PC-3 (cell line): ENCODE measurements at regions not wholly inside any gene's neighbourhood (a gene's known extent, or its start where the extent isn't known, plus 50 kb on each side); places are given as distances from the start of the nearest gene placed in this dataset.

Source experiments
- EZH2 ChIP-seq: fragments of 300-600 bp; sonication (generic); IDR thresholded peaks from one replicate; pipeline ENCODE4 v1.6.1; 2017; ENCODE audit warnings: antibody characterized with exemption, mild to moderate bottlenecking, low read length; ENCODE audit not compliant: unreplicated experiment
- EZH2phosphoT487 ChIP-seq: fragments of 300-600 bp; sonication (generic); IDR thresholded peaks from 2 replicates; pipeline ENCODE4 v1.6.1; 2018; ENCODE audit warnings: mild to moderate bottlenecking, antibody characterized with exemption, low read length, borderline replicate concordance
- TF ChIP-seq, protein P1 (sequence below): fragments of 300-600 bp; sonication (generic); conservative IDR thresholded peaks from 2 replicates; pipeline ENCODE4 v1.5.1; 2017; ENCODE audit warnings: antibody characterized with exemption, low read depth, mild to moderate bottlenecking, low read length

DNA sequence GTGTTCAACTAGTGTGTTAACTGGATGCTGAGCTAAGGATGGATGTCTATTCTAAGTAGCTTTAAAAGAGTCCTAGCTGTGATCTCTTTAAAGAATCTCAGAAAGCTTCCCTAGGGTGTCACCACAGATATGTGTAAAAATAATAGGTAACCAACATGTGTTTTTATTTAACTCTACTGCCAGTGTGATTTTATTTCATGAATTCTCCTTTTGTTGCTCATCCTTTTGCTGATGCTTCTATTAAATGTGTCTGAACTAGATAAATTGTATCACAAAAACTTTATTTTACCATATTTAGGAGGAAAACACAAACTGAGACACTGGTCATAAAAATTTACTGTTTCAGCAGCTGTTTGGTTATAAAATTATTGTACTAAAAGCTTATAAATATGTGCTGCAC, 809.4 kb upstream of the CITED2 start:
- TF ChIP-seq, protein P1, sequence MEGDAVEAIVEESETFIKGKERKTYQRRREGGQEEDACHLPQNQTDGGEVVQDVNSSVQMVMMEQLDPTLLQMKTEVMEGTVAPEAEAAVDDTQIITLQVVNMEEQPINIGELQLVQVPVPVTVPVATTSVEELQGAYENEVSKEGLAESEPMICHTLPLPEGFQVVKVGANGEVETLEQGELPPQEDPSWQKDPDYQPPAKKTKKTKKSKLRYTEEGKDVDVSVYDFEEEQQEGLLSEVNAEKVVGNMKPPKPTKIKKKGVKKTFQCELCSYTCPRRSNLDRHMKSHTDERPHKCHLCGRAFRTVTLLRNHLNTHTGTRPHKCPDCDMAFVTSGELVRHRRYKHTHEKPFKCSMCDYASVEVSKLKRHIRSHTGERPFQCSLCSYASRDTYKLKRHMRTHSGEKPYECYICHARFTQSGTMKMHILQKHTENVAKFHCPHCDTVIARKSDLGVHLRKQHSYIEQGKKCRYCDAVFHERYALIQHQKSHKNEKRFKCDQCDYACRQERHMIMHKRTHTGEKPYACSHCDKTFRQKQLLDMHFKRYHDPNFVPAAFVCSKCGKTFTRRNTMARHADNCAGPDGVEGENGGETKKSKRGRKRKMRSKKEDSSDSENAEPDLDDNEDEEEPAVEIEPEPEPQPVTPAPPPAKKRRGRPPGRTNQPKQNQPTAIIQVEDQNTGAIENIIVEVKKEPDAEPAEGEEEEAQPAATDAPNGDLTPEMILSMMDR, result no peak
- no peak for TF ChIP-seq EZH2phosphoT487
- TF ChIP-seq EZH2, result no peak
